ENCODE measurements at regions not wholly inside any gene's neighbourhood (a gene's known extent, or its start where the extent isn't known, plus 50 kb on each side); places are given as distances from the start of the nearest gene placed in this dataset.
A peak's percentile ranks its signal among the peaks of the same experiment; 100 is the strongest.

DNA sequence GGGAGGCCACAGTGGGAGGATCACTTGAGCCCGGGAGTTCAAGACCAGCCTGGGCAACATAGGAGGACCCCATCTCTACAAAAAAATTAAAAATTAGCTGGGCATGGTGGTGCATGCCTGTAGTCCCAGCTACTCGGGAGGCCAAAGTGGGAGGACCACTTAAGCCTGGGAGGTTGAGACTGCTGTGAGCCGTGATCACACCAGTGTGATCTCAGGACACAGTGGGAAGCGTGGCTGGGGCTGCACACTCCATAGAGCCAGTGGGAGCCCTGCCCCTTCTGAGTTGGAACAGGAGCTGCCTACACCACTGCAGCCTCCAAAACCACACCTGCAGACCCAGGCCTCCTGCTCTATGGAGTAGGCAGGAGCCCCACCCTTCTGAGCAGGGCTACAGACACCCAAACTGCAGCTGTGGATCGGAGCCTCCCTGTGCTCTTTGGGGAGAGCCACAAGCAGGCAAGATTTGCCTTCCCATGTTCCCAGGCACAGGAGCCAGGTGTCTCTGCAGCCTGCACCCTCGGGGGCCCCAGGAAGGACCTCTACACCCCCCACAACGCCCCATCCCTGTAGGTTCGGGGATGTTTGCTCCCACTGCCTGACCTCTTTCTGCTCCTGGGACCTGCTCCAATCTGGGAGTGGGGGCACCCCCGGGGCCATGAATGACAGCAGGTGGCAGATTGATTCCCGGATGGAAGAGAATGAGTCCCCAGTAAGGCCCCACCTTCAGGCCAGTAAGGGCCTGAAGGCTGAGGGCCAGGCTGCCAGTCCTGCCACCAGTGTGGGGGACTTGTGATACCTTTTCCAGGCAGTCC, 245.4 kb downstream of the BUD13 start:
- no peak for DNase-seq

GRCh38 chr11:116525961-116526495, 246.8 kb downstream of the BUD13 start:
- DNase-seq, result no peak

- no peak for DNase-seq
Measured at GRCh38 chr11:116519499-116519898, 253.3 kb downstream of the BUD13 start.

- DNase-seq, result no peak
Measured at GRCh38 chr11:116518141-116518540, 254.6 kb downstream of the BUD13 start.

DNA sequence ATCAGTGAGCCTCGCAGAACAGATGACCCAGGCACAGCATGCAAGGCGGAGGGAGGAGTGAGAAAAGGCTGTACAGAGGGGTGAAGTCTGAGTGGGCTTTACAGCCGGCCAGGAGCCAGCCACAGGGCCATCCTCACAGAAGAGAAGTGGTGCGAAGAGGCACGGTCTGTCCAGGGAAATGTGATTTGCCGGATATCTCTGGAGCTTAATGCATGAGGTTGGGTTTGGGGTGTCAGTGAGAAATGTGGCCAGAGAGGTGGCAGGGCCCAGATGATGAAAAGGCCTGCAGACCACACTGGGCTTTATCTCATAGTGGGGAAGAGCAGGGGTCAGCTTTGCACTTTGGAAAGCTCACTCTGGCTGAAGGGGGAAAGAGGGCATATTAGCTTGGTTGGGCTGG, 255.2 kb downstream of the BUD13 start:
- DNase-seq, result no peak

DNA sequence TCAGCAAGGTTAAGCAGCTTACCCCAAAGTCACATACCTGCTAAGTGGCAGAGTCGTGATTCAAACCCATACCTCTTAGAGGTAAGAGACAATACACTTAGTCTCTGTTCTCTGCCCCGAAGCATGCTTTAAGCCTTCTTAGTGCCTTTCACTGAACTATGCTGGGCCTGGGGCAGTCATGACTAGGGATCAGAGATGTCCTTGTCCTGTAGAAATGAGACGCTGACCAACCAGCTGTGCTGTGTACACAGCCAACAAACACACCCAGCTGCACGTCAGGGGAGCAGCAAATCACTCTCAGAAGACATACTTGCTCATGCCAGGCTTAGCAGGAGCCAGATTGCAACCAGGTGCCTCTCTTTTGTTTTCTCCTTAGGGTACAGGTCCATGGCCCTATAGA, 255.7 kb downstream of the BUD13 start:
- DNase-seq, result peak; percentile 54

DNA sequence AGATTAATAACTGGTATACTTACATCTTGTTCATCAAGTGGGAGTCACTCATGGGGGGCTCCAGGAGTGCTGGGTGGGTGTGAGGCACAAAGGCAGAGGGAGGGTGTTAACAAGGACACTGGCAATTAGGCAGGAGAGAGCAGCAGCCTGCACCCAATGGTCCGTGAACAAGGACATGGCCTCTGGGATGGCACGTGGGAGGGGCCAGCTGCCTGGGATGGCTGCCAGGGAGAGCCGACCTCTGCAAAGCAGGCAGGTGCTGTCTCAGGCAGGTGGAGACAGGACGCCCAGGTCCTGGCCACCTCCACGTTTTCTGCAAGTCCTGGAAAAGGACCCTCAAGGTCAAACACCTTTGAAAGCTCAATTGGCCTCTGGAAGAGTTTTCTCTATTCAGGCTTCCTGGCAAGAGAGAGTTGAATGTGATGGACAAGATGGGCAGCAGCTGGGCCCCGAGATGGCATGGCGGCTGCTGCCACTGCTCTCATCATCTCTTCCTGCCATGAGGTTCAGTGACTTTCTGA, 257.1 kb downstream of the BUD13 start:
- DNase-seq, result peak; percentile 66

DNA sequence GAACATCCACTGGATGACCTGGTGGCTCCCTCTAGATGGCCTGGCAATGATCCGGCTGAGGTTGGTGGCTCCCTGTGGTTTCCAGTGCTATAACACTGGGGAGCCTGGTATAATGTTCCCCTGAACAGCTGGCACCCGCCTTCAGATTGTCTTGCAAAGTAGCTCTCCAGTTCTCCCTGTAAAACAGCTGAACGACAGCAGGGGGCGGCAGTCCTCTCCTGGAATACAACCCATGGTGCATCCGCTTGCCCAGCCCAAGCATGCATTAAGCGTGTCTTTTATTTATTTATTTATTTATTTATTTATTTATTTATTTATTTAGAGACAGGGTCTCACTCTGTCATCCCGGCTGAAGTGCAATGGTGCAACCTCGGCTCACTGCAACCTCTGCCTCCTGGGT, 258.9 kb downstream of the BUD13 start:
- DNase-seq, result no peak

GRCh38 chr11:116513278-116513823, 259.4 kb downstream of the BUD13 start:
- DNase-seq, result no peak

- DNase-seq, result no peak
Measured at GRCh38 chr11:116512841-116513240, 259.9 kb downstream of the BUD13 start.

GRCh38 chr11:116511684-116512083, 261.1 kb downstream of the BUD13 start:
- DNase-seq, result no peak

GRCh38 chr11:116510886-116511650, 261.7 kb downstream of the BUD13 start:
- DNase-seq, result no peak

DNA sequence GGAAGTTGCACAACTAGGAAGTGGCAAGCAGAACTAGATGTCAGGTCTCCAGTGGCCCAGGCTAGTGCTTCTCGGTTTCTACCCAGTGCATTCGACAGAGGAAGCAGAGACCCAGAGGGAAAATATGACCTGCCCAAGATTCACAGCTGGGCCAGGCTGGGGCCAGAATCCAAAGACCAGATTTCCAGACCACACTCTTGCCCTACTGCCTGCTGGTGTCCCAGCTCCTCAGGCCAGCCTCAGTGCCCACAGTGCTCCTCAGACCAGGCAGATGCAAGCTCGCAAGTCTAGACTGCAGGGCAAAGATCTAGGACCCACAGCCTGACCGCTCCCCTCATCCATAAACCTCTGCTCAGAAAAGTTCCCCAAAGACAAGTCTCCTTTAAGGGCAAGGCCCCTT, 262.6 kb downstream of the BUD13 start:
- DNase-seq, result no peak

GRCh38 chr11:116509551-116509950, 263.2 kb downstream of the BUD13 start:
- no peak for DNase-seq

- no peak for DNase-seq
Measured at GRCh38 chr11:116507849-116508695, 264.7 kb downstream of the BUD13 start.

DNA sequence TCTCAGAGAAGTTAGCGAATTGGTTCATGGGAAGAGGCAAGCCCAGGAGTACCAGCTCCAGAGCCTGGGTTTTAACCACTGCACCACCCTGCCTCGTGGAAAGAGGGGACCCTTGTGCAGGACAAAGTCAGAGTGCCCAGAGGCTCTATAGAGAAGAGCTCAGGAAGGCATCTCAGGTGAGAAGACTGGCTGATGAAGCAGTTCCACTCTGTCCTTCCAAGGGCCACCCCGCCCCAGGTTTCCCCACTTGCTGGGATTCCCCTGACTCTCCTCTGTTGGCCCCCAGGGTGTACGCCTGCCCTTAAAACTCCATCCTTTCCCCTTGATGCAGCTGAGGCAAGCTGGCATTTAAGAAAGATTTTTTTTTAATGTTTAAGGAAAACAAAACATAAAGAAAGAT, 265.8 kb downstream of the BUD13 start:
- DNase-seq, result no peak

GRCh38 chr11:116506263-116506825, 266.4 kb downstream of the BUD13 start:
- DNase-seq, result no peak

GRCh38 chr11:116505298-116506262, 267.2 kb downstream of the BUD13 start:
- DNase-seq, result no peak

DNA sequence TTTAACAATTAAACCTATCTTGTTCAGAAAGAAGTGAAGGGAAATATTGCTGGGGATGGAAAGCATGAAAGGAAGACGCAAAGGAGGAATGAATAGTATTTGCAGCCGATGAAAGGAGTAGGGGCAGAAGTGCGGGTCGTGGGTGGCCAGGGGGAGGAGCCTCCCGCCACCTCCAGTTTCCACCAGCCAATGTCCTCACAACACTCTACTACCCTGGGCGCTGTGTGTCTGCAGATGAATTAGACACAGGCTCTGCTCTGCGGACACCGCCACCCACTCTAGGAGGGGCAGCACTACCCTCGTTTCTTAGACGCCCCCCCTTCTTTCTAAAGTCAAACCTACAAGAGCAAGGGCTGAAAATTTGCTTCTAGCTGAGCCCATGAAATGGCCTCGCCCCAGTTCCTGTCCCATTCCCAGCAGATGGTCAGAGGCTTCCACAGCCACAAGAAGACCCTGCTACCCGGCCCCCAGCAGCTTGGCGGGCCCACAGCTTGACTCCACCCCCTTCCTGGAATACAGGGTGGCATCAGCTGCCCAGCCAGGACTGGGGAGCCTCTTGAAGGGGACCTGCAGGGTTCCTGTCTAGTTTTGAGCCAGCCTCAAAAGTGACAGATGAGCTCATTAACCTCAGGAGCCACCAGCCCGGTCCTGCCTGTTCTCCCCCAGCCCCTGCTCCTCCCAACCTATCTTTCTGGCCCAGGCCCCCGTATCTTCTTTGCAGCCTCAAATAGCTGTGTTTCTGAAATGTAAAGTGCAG, 268.1 kb downstream of the BUD13 start:
- DNase-seq, result no peak
